ENCODE measurements at regions not wholly inside any gene's neighbourhood (a gene's known extent, or its start where the extent isn't known, plus 50 kb on each side); places are given as distances from the start of the nearest gene placed in this dataset.
A peak's percentile ranks its signal among the peaks of the same experiment; 100 is the strongest.

- peak; percentile 30 for DNase-seq (ENCODE audit: low spot score)
- Mint-ChIP-seq H3K4me3 (ENCODE audit: unreplicated experiment) (no peak overlapping the region), H3K9me3 (ENCODE audit: unreplicated experiment) (no peaks in the 10 kb centered on the region), H3K27ac (ENCODE audit: unreplicated experiment) (peak overlapping the region; percentile 67), H3K27me3 (ENCODE audit: unreplicated experiment) (peaks cover 3% of the 10 kb centered on the region), H3K4me1 (ENCODE audit: unreplicated experiment) (peaks cover 19% of the 10 kb centered on the region), H3K36me3 (ENCODE audit: low read depth, unreplicated experiment) (no peaks in the 10 kb centered on the region)
- TF ChIP-seq CTCF (IDR thresholded peaks at IDR 0.05; ENCODE audit: unreplicated experiment), result no peak
Observed at GRCh38 chr1:200240656-200241055, 169.2 kb downstream of the ZNF281 start.

GRCh38 chr1:200238311-200238710 lies 171.5 kb downstream of the ZNF281 start:
- no peaks in the 10 kb centered on the region for H3K36me3 Mint-ChIP-seq (ENCODE audit: low read depth, unreplicated experiment)
- no peak for TF ChIP-seq CTCF (IDR thresholded peaks at IDR 0.05; ENCODE audit: unreplicated experiment)
- no peak overlapping the region for H3K4me3 Mint-ChIP-seq (ENCODE audit: unreplicated experiment)
- no peaks in the 10 kb centered on the region for H3K9me3 Mint-ChIP-seq (ENCODE audit: unreplicated experiment)
- peaks cover 3% of the 10 kb centered on the region for H3K27me3 Mint-ChIP-seq (ENCODE audit: unreplicated experiment)
- no peak for DNase-seq (ENCODE audit: low spot score)
- H3K27ac Mint-ChIP-seq (ENCODE audit: unreplicated experiment), result no peak overlapping the region
- H3K4me1 Mint-ChIP-seq (ENCODE audit: unreplicated experiment), result peaks cover 19% of the 10 kb centered on the region

GRCh38 chr1:200237066-200237465 lies 172.8 kb downstream of the ZNF281 start:
- peaks cover 3% of the 10 kb centered on the region for H3K27me3 Mint-ChIP-seq (ENCODE audit: unreplicated experiment)
- no peak for TF ChIP-seq CTCF (IDR thresholded peaks at IDR 0.05; ENCODE audit: unreplicated experiment)
- H3K4me3 Mint-ChIP-seq (ENCODE audit: unreplicated experiment), result no peak overlapping the region
- no peaks in the 10 kb centered on the region for H3K9me3 Mint-ChIP-seq (ENCODE audit: unreplicated experiment)
- no peak overlapping the region for H3K27ac Mint-ChIP-seq (ENCODE audit: unreplicated experiment)
- H3K4me1 Mint-ChIP-seq (ENCODE audit: unreplicated experiment), result peaks cover 16% of the 10 kb centered on the region
- H3K36me3 Mint-ChIP-seq (ENCODE audit: low read depth, unreplicated experiment), result no peaks in the 10 kb centered on the region
- DNase-seq (ENCODE audit: low spot score), result no peak

- Mint-ChIP-seq H3K9me3 (ENCODE audit: unreplicated experiment) (no peaks in the 10 kb centered on the region), H3K36me3 (ENCODE audit: low read depth, unreplicated experiment) (no peaks in the 10 kb centered on the region), H3K27ac (ENCODE audit: unreplicated experiment) (no peak overlapping the region), H3K4me3 (ENCODE audit: unreplicated experiment) (no peak overlapping the region), H3K27me3 (ENCODE audit: unreplicated experiment) (peaks cover 3% of the 10 kb centered on the region), H3K4me1 (ENCODE audit: unreplicated experiment) (no peaks in the 10 kb centered on the region)
- DNase-seq (ENCODE audit: low spot score), result no peak
- no peak for TF ChIP-seq CTCF (IDR thresholded peaks at IDR 0.05; ENCODE audit: unreplicated experiment)
Observed at GRCh38 chr1:200234938-200235337, 174.9 kb downstream of the ZNF281 start.

GRCh38 chr1:200233393-200233792 lies 176.4 kb downstream of the ZNF281 start:
- Mint-ChIP-seq H3K36me3 (ENCODE audit: low read depth, unreplicated experiment) (no peaks in the 10 kb centered on the region), H3K4me3 (ENCODE audit: unreplicated experiment) (no peak overlapping the region), H3K27ac (ENCODE audit: unreplicated experiment) (no peak overlapping the region), H3K27me3 (ENCODE audit: unreplicated experiment) (peaks cover 3% of the 10 kb centered on the region), H3K9me3 (ENCODE audit: unreplicated experiment) (no peaks in the 10 kb centered on the region), H3K4me1 (ENCODE audit: unreplicated experiment) (peaks cover 8% of the 10 kb centered on the region)
- no peak for DNase-seq (ENCODE audit: low spot score)
- TF ChIP-seq CTCF (IDR thresholded peaks at IDR 0.05; ENCODE audit: unreplicated experiment), result no peak

Measured in endothelial cell (in vitro differentiated cells).